HUES6 (cell line): ENCODE measurements at regions not wholly inside any gene's neighbourhood (a gene's known extent, or its start where the extent isn't known, plus 50 kb on each side); places are given as distances from the start of the nearest gene placed in this dataset.
A peak's percentile ranks its signal among the peaks of the same experiment; 100 is the strongest.

Experiments used
- H3K27ac ChIP-seq: 2 replicates; pipeline ENCODE4 v1.7.0; 2013; ENCODE audit warnings: low read depth, mild to moderate bottlenecking, low read length, inconsistent platforms
- H3K27me3 ChIP-seq: 2 replicates; pipeline ENCODE4 v1.6.1; 2013; ENCODE audit warnings: low read length; ENCODE audit not compliant: control insufficient read depth, insufficient read depth
- H3K36me3 ChIP-seq: 2 replicates; pipeline ENCODE4 v1.6.1; 2013; ENCODE audit warnings: low read length; ENCODE audit not compliant: control insufficient read depth, insufficient read depth
- H3K4me1 ChIP-seq: 2 replicates; pipeline ENCODE4 v1.6.1; 2013; ENCODE audit warnings: low read length; ENCODE audit not compliant: control insufficient read depth, insufficient read depth
- H3K4me3 ChIP-seq: 2 replicates; pipeline ENCODE4 v1.5.1; 2013; ENCODE audit warnings: low read depth, low read length
- H3K9ac ChIP-seq: one replicate; pipeline ENCODE4 v1.6.1; 2013; ENCODE audit warnings: mild to moderate bottlenecking, low read length
- H3K9me3 ChIP-seq: 2 replicates; pipeline ENCODE4 v1.6.1; 2013; ENCODE audit warnings: low read depth, low read length; ENCODE audit not compliant: control insufficient read depth, insufficient read depth

DNA sequence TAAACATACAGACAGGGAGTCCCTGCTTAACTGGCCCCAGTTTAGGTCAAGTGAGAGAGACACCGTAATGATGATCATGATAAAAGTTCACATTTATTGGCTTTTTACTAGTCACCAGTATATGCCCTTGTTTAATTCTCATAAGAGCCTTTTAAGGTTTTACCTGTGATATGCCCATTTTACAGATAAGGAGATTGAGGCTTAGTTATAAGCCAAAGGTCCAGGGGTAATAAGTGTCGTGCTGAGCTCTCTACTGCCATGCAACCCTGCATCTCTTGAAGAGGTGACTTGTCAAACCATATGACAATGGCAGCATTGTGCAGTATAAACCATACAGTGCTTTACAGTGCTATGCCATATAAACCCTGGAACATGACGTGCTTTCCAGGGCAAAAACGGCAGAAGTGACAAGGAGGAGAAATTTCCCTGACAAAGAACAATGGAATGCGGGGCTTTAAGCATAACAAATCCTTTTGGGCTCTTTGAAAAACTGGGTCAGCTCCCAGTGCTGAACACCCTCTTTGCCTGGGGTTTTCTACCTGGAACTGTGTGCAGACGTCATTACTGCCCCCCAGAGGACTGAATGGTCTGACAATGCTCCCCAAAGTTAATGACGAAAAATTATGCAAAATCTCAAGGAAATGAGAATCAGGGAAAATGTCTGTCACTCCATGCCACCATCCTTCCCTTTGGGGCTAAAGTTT is 59.7 kb upstream of the C14orf132 start:
- peaks cover 44% of the 10 kb centered on the region for H3K4me1 ChIP-seq
- H3K27me3 ChIP-seq, result no peaks in the 10 kb centered on the region
- H3K27ac ChIP-seq, result peak overlapping the region; percentile 90
- peak overlapping the region; percentile 10; the same call in 1 of the 2 replicates for H3K4me3 ChIP-seq
- H3K9me3 ChIP-seq, result no peaks in the 10 kb centered on the region; the same call in 1 of the 2 replicates
- H3K36me3 ChIP-seq, result no peaks in the 10 kb centered on the region
- H3K9ac ChIP-seq, result peak overlapping the region; percentile 82

DNA sequence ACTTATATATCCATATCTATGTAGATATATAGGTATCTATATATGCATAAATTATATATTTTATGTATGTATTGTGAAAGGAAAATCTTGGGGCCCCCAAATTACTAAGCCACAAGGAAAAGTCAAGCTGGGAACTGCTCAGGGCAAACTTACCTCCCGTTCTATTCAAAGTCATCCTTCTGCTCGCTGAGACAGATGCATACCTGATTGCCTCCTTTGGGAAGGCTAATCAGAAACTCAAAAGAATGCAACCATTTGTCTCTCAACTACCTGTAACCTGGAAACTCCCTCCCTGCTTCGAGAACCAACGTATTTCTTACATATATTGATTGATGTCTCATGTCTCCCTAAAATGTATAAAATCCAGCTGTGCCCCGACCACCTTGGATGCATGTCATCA is 58.8 kb upstream of the C14orf132 start:
- Histone ChIP-seq H3K9ac (no peak overlapping the region), H3K27ac (peak overlapping the region; percentile 63; the same call in 1 of the 2 replicates), H3K9me3 (no peaks in the 10 kb centered on the region; the same call in 1 of the 2 replicates), H3K27me3 (no peaks in the 10 kb centered on the region), H3K36me3 (no peaks in the 10 kb centered on the region), H3K4me1 (peaks cover 44% of the 10 kb centered on the region), H3K4me3 (no peak overlapping the region)

- no peak overlapping the region for H3K9ac ChIP-seq
- H3K4me3 ChIP-seq, result no peak overlapping the region
- H3K36me3 ChIP-seq, result no peaks in the 10 kb centered on the region
- H3K27me3 ChIP-seq, result no peaks in the 10 kb centered on the region
- H3K9me3 ChIP-seq, result no peaks in the 10 kb centered on the region; the same call in 1 of the 2 replicates
- H3K27ac ChIP-seq, result no peak overlapping the region
- peaks cover 44% of the 10 kb centered on the region for H3K4me1 ChIP-seq
Measured at GRCh38 chr14:95981965-95982364, 57.2 kb upstream of the C14orf132 start.

DNA sequence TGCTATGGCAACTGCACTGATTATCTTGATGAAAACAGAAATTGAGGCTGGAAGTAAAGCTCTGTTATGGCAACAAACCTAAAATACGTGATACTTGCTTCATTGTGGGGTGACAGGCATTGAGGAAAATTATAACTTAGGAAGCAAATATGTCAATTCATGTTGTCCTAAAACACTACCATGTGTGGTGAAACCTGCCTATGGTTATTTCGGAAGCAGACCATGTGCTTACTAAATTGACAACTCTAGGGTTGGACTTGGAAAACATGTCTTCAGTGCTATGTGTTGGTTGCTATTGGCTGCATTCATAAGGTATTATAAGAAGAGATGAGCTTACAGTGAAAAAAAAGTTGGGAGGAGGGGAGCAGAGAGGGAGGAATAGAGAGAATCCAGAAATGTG is 55.0 kb upstream of the C14orf132 start:
- no peak overlapping the region for H3K9ac ChIP-seq
- H3K36me3 ChIP-seq, result no peaks in the 10 kb centered on the region
- no peak overlapping the region for H3K4me3 ChIP-seq
- peaks cover 29% of the 10 kb centered on the region for H3K4me1 ChIP-seq
- peaks cover 16% of the 10 kb centered on the region for H3K9me3 ChIP-seq
- H3K27ac ChIP-seq, result no peak overlapping the region
- no peaks in the 10 kb centered on the region for H3K27me3 ChIP-seq
